Psoas muscle (tissue), 7 donors: ENCODE measurements at regions not wholly inside any gene's neighbourhood (a gene's known extent, or its start where the extent isn't known, plus 50 kb on each side); places are given as distances from the start of the nearest gene placed in this dataset.

Source experiments
- ATAC-seq, 4 donors: fragments of 200-7000 bp; cut with Tn5 transposase; one replicate each; pipeline ENCODE4 v1.9.1; 2020; ENCODE audit warnings: moderate library complexity in 3 of 4, mild to moderate bottlenecking in 2 of 4
- DNase-seq, 2 donors: peaks; one replicate each; pipeline ENCODE4 v3.0.0-alpha.2; 2020
- H3K27ac ChIP-seq: fragments of 200-600 bp; one replicate; pipeline ENCODE4 v1.8.0; 2022
- H3K27me3 ChIP-seq, 3 donors: fragments of 200-600 bp in 1 of 3; one replicate each; pipeline versions ENCODE4 v1.6.1 to v1.8.0; 2013 to 2022; ENCODE audit warnings: low read length in 2 of 3, mild to moderate bottlenecking in 2 of 3, moderate library complexity in 1 of 3; ENCODE audit not compliant: insufficient read depth in 3 of 3
- H3K36me3 ChIP-seq, 2 donors: fragments of 200-600 bp in 1 of 2; one replicate each; pipeline versions ENCODE4 v1.6.1 to v1.8.0; 2013 to 2022; ENCODE audit warnings: low read depth in 1 of 2, mild to moderate bottlenecking in 1 of 2, moderate library complexity in 1 of 2; ENCODE audit not compliant: insufficient read depth in 1 of 2
- H3K4me1 ChIP-seq: fragments of 200-600 bp; one replicate; pipeline ENCODE4 v1.8.0; 2022
- H3K4me3 ChIP-seq: fragments of 200-600 bp; one replicate; pipeline ENCODE4 v1.8.0; 2022; ENCODE audit warnings: mild to moderate bottlenecking
- H3K9me3 ChIP-seq: fragments of 200-600 bp; one replicate; pipeline ENCODE4 v1.8.0; 2022
- CTCF ChIP-seq: fragments of 200-600 bp; IDR thresholded peaks from one replicate; pipeline ENCODE4 v1.8.0; 2022; ENCODE audit warnings: antibody characterized with exemption
- WGBS, 3 donors: extraction: QIAGEN DNeasy Blood & Tissue Kit; methylation state at CpG; one replicate each; pipeline versions ENCODE4 v1.1.6 to v1.1.7; 2013; 5-methylcytosine and 5-hydroxymethylcytosine counted together
- intact Hi-C, 2 donors: fragments of 100-400 bp; cut with DNase I; formaldehyde crosslinking; loops; one replicate each; pipeline versions ENCODE4 v1.11.0 to v1.14.2; 2022
- donor health status: healthy with polysubstance abuse.
- donor health status: DM: no; HTN: no; CAD: no; lungs with moderate emphysema.
- donor health status: Bipolar disorder and iron deficiency.
- donor health status: healthy.
- donor health status: DM: yes; HTN: yes; CAD: no.
- donor health status: DM: no; HTN: no; CAD: no.
- donor health status: DM: yes; HTN: yes; CAD: no.

DNA sequence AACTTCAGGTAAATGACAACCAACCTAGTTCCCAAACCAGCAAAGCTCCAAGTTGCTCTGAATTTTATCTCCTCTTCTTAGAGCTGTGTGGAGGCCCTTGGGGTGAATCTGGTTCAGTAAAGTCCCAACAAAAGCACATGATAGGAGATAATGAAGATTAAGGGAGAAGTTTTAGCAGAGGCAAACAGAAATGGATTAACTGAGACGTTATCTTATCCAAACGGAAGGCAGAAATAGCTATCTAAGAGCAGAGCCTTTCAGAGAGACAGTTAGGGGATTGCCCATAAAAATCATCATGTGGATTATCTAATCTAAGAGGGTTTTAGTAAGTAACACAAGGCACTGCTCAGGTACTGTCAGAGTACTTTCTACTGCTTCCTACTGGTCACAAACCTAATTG lies 183.9 kb upstream of the ZNF618 start:
- Histone ChIP-seq H3K4me1 (no peaks in the 10 kb centered on the region), H3K9me3 (no peaks in the 10 kb centered on the region), H3K36me3 (no peaks in the 10 kb centered on the region), H3K27me3 (peaks cover 4 to 26% (median 9%) of the 10 kb centered on the region in 3 donors), H3K27ac (no peak overlapping the region), H3K4me3 (no peak overlapping the region)
- TF ChIP-seq CTCF: no peak
- 76 to 82% (median 79%) methylated on average over 2 of the region's 2 CpGs for WGBS, 3 donors
- ATAC-seq (no peak), DNase-seq (no peak)
- intact Hi-C loops: no loop called here

DNA sequence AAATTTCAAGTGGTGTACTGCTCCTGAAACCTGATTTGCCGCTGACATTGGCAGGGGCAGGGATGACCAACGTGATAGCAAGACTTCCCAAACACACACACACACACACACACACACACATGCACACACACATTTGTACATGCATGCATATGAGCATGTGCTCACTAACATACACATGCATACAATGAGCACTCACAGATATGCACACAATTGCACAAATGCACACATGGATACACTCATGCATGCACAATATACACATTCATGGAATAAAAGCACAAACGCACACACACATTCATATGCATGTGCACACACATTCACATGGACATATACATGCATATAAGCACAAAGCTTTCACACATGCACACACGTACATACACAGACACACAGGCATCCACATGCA lies 181.2 kb upstream of the ZNF618 start:
- H3K9me3 ChIP-seq: no peaks in the 10 kb centered on the region
- DNase-seq (no peak), ATAC-seq (no peak)
- H3K4me1 ChIP-seq: no peaks in the 10 kb centered on the region
- peaks cover 0 to 5% (median 4%) of the 10 kb centered on the region in 3 donors for H3K27me3 ChIP-seq
- H3K4me3 ChIP-seq: no peak overlapping the region
- WGBS, 3 donors: 69 to 78% (median 77%) methylated on average over 4 of the region's 4 CpGs
- intact Hi-C loops: no loop called here
- no peak overlapping the region for H3K27ac ChIP-seq
- no peak for TF ChIP-seq CTCF
- H3K36me3 ChIP-seq: no peaks in the 10 kb centered on the region

DNA sequence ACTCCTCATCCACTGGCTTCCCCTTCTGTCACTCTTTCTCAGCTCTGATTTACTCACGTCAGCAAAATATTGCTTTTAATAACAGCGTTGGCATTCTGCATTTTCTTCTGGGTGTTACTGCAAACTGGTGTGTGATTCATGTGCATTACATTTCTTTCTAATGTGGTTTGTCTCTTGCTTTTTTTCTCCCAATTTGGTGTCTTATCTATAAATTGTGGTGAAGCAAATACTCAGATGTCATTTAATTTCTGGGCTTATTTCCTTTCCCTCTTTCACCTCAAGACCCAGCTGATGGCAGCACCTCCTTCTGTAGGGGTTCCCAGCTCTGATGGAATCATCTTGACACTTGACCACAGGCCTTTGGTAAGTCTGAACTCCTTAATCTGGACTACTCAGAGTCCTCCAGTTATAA lies 180.7 kb upstream of the ZNF618 start:
- 71 to 81% (median 76%) methylated on average over 2 of the region's 2 CpGs for WGBS, 3 donors
- no peak overlapping the region for H3K27ac ChIP-seq
- no peaks in the 10 kb centered on the region for H3K9me3 ChIP-seq
- no peaks in the 10 kb centered on the region for H3K4me1 ChIP-seq
- intact Hi-C loops: no loop called here
- no peaks in the 10 kb centered on the region for H3K36me3 ChIP-seq
- DNase-seq (no peak), ATAC-seq (no peak)
- H3K27me3 ChIP-seq: peaks cover 0 to 4% (median 3%) of the 10 kb centered on the region in 3 donors
- TF ChIP-seq CTCF: no peak
- H3K4me3 ChIP-seq: no peak overlapping the region

- DNase-seq (no peak), ATAC-seq (no peak)
- Histone ChIP-seq H3K36me3 (no peaks in the 10 kb centered on the region), H3K4me3 (no peak overlapping the region), H3K27me3 (peaks cover 0 to 4% (median 3%) of the 10 kb centered on the region in 3 donors), H3K9me3 (no peaks in the 10 kb centered on the region), H3K4me1 (no peaks in the 10 kb centered on the region), H3K27ac (no peak overlapping the region)
- 45 to 57% (median 48%) methylated on average over 2 of the region's 2 CpGs for WGBS, 3 donors
- intact Hi-C loops: no loop called here
- TF ChIP-seq CTCF: no peak
These were observed 180.2 kb upstream of the ZNF618 start for GRCh38 chr9:113695901-113696300.
